MG63 (cell line): ENCODE measurements at regions not wholly inside any gene's neighbourhood (a gene's known extent, or its start where the extent isn't known, plus 50 kb on each side); places are given as distances from the start of the nearest gene placed in this dataset.

Experiments used
- DNase-seq: peaks from one replicate; pipeline ENCODE4 v3.0.0-alpha.2; 2020
- H3K27me3 ChIP-seq: fragments of 250-450 bp; sonication (Bioruptor Pico); 2 replicates; pipeline ENCODE4 v1.5.1; 2020; ENCODE audit warnings: mild to moderate bottlenecking, moderate library complexity
- H3K36me3 ChIP-seq: fragments of 250-450 bp; sonication (Bioruptor Pico); 2 replicates; pipeline ENCODE4 v1.5.1; 2020; ENCODE audit warnings: mild to moderate bottlenecking, moderate library complexity
- H3K4me3 ChIP-seq: fragments of 250-450 bp; sonication (Bioruptor Pico); 2 replicates; pipeline ENCODE4 v1.5.1; 2020; ENCODE audit warnings: mild to moderate bottlenecking, moderate library complexity
- H3K9me3 ChIP-seq: fragments of 250-450 bp; sonication (Bioruptor Pico); 2 replicates; pipeline ENCODE4 v1.5.1; 2020; ENCODE audit warnings: mild to moderate bottlenecking, moderate library complexity

GRCh38 chr2:6237039-6237660 lies 545.0 kb downstream of the SOX11 start:
- DNase-seq = no peak
- H3K27me3 ChIP-seq = no peaks in the 10 kb centered on the region
- H3K4me3 ChIP-seq = no peak overlapping the region
- no peaks in the 10 kb centered on the region for H3K36me3 ChIP-seq
- H3K9me3 ChIP-seq = no peaks in the 10 kb centered on the region

DNA sequence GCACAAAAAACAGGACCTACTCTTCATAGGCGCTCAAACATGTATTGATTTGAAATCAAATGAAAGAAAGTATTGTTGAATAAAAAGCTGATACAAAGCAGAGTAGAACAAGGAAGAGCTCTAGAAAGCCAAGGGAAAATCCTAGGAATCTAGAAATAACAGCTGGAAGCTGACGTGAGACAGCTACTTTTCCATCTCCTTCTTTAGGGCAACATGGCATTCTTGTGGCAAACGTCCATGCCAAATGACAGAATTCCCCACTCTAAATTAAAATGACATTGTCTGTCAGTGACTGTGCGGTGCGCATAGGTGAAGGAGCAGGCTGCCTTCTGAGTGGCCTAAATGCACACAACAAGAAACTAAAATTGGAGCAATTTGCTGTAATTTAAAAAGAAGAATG lies 557.4 kb downstream of the SOX11 start:
- no peak for DNase-seq
- Histone ChIP-seq H3K36me3 (no peaks in the 10 kb centered on the region), H3K9me3 (no peaks in the 10 kb centered on the region), H3K4me3 (no peak overlapping the region), H3K27me3 (no peaks in the 10 kb centered on the region; the same call in 1 of the 2 replicates)

DNA sequence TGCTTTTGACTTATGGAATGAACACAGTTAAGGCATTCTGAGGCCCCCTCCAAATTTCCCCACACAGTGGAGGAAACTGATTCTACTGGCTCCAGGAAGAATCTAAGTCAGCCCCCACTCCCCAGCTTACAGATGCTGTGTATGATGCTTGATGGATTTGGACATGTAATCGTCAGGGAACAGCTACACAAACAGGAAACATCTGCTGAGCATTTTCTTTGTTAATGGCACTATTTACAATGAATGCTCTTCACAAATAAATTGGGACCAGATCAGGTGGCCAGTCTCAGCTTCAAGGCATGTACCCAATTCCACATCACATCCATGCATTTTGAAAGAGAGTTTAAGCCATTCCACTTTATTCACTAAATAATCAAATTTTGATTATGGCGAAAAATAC lies 562.3 kb downstream of the SOX11 start:
- Histone ChIP-seq H3K4me3 (no peak overlapping the region), H3K27me3 (no peaks in the 10 kb centered on the region), H3K36me3 (no peaks in the 10 kb centered on the region), H3K9me3 (no peaks in the 10 kb centered on the region)
- DNase-seq = no peak

DNA sequence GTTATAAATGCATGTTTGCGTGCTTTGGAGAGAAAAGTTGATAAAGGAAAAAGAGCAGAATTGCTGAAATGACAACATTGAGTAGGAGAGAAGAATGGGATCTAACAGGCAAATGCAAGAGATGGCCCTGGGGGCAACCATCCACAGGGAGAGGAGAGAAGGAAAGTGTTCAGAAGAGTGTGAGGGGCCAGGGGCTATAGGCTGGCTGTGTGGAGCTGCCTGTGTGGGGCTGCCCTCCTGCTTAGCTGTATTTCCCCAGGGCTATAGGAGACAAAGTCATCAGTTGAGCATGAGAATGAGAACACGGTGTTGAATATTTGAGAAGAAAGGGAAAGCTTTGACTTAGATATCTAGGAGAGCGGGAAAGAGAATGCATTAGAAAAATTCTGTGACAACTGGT lies 572.0 kb downstream of the SOX11 start:
- DNase-seq = no peak
- H3K4me3 ChIP-seq = no peak overlapping the region
- H3K27me3 ChIP-seq = no peaks in the 10 kb centered on the region
- H3K36me3 ChIP-seq = no peaks in the 10 kb centered on the region
- H3K9me3 ChIP-seq = no peaks in the 10 kb centered on the region

DNA sequence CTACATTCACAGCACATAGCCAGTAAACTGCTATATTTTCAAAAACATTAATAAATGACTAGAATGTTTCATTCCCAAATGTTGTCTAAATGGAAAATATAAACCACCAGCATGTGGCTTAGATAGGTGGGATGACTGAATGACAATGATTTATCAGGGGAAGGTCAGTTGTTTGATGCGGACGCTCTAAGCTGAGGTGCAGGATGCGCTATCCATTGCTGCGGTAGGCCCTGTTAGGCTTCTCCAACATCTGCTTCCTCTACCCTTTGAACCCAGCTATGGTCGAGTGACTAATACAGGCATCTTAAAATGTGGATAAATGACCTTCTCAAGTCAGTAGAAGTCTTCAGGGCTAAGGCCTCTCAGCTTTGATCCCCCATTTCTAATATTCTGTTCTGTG lies 584.2 kb downstream of the CMPK2 start:
- Histone ChIP-seq H3K4me3 (no peak overlapping the region), H3K9me3 (no peaks in the 10 kb centered on the region), H3K27me3 (no peaks in the 10 kb centered on the region), H3K36me3 (no peaks in the 10 kb centered on the region)
- no peak for DNase-seq

GRCh38 chr2:6283259-6283658 lies 582.4 kb downstream of the CMPK2 start:
- no peak for DNase-seq
- no peaks in the 10 kb centered on the region for H3K9me3 ChIP-seq
- no peaks in the 10 kb centered on the region for H3K27me3 ChIP-seq
- no peaks in the 10 kb centered on the region for H3K36me3 ChIP-seq
- H3K4me3 ChIP-seq = no peak overlapping the region

DNA sequence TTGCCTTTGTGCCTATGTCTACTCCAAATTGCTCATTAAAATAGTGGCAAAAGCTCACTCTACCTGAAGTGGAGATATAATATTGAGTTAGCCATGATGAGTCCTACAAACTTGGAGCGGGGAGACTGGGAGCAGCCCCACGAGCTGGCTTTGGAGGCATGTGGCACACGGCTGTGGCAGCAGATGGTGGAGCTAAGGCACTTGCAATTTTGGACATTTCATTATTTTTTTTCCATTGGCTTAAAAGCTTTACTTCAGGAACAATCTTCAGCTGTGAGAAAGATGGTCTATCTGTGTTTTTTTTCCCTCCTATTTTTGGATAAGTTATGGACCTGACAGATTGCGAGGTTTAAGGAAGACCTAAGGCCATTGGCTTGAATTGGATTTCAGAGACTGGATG lies 578.3 kb downstream of the CMPK2 start:
- H3K36me3 ChIP-seq = no peaks in the 10 kb centered on the region

GRCh38 chr2:6288791-6289190 lies 576.9 kb downstream of the CMPK2 start:
- Histone ChIP-seq H3K9me3 (no peaks in the 10 kb centered on the region), H3K27me3 (no peaks in the 10 kb centered on the region), H3K4me3 (no peak overlapping the region), H3K36me3 (no peaks in the 10 kb centered on the region)
- no peak for DNase-seq

More for the DNA sequence above, 578.3 kb downstream of the CMPK2 start:
- no peak for DNase-seq
- no peak overlapping the region for H3K4me3 ChIP-seq
- no peaks in the 10 kb centered on the region for H3K9me3 ChIP-seq
- H3K27me3 ChIP-seq = no peaks in the 10 kb centered on the region

DNA sequence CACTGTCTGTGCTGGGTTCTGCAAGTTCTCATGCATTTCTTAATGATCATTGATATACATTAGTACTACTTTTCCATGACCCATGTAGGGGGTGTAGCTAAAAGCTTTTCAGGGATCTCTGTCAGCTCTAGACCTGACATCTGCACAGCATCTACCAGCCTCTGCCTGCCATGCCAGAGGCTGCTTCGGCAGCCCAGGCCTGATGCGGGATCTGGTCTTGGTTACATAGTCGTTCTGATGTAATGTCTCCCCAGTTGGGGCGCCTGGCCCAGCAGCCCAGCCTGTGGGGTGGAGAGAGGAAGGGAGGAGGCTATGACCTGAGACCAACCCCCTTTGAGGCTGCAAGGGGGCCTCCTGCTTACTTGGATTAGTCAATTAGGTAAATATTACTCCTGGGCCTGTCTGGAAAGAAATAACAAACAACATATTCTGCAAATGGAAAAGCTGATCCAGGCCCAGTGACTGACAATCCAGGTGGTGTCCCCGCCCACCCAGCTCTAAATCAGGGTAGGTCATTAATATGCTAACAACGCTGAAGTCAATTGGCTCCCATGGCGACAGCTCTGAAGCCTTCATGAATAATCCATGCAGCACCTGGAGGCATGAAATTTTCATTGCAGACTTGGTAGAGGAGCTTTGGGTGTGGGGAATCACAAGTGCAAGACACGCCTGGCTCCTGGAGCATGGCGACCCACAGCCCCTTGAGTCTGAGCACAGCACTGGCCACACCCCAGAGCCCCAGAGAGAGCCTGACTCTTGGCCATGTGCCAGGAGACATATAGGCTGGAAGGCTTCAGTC lies 575.3 kb downstream of the CMPK2 start:
- Histone ChIP-seq H3K36me3 (no peaks in the 10 kb centered on the region), H3K4me3 (no peak overlapping the region), H3K9me3 (no peaks in the 10 kb centered on the region), H3K27me3 (no peaks in the 10 kb centered on the region)
- DNase-seq = no peak

DNA sequence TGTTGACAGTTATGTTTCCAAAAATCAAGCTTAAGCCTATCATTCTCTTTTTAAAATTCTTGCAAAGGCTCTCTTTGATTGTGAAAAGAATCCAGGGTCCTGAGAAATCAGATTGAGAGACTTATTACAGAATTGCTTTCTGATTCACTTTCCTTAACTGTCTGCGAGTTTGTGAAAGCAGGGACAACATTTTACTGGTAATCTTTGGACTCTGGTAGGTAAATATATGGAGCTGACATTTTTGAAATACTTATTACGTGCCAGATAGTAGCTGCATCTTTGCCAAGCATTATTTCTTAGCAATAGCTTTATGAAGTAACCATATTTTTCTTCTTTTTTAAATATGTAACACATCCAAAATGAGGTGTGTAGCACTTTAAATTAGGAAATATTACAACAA lies 570.9 kb downstream of the CMPK2 start:
- no peaks in the 10 kb centered on the region for H3K36me3 ChIP-seq
- H3K9me3 ChIP-seq = no peaks in the 10 kb centered on the region
- no peak for DNase-seq
- no peak overlapping the region for H3K4me3 ChIP-seq
- no peaks in the 10 kb centered on the region for H3K27me3 ChIP-seq

DNA sequence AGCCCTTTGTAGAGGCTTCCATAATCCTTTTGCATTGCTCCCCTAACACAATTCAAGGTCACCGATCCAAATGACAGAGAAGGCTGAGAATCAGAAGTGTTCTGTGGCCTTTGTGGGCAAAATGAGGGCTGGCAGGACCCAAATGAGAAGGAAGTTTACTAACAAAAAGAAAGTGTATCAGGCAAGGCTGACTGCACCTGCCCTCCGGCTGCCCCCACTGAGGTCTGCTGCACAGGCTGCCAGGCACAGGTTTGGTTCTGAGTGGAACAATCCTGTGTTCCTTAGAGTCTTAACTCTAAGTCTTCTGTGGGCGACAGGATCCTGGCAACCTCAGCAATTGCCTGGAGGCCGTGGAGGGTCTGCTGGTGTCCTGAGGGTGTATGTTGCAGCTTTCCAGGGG lies 568.5 kb downstream of the CMPK2 start:
- H3K9me3 ChIP-seq = no peaks in the 10 kb centered on the region
- no peaks in the 10 kb centered on the region for H3K27me3 ChIP-seq
- no peak overlapping the region for H3K4me3 ChIP-seq
- H3K36me3 ChIP-seq = no peaks in the 10 kb centered on the region
- DNase-seq = no peak

DNA sequence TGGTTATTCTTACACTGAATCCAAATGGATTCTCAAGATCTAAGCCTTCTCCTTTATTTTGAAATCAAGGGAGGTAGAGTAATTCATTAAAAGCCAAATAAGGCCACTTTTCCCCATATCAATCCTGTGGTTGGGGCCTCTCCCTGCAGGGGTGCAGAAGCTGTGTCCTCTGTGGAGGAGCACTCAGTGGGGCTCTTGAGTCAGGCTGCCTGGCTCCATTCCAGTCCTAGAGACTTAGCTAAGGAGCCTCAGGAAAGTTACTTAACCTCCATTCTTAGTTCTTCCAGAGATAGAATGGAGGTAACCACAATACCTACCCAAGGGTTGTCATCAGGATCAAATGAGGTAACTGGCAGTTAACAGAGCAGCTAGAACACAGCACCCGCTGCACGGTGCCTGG lies 564.3 kb downstream of the CMPK2 start:
- Histone ChIP-seq H3K36me3 (no peaks in the 10 kb centered on the region), H3K4me3 (no peak overlapping the region), H3K9me3 (no peaks in the 10 kb centered on the region), H3K27me3 (no peaks in the 10 kb centered on the region)
- no peak for DNase-seq

DNA sequence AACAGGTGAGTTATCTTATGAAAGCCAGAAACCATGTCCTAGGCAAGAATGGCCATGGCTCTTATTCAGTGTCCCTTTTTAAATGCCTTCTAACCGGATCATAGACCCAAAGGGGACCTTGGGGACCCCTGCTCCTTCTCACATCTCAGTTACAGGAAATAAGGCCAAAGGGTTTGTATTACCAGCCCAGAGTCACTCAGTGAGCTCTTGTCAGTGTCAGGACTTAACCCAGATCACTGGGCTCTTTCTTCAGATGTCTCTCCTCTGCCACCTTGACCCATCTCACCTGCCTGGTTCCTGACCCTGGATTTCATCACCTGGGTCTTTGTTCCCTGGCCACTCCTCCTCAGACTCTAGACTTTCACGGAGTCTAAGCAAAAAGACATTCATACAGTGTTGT lies 556.7 kb downstream of the CMPK2 start:
- H3K9me3 ChIP-seq = no peaks in the 10 kb centered on the region
- H3K4me3 ChIP-seq = no peak overlapping the region
- DNase-seq = no peak
- H3K36me3 ChIP-seq = no peaks in the 10 kb centered on the region
- H3K27me3 ChIP-seq = no peaks in the 10 kb centered on the region

- Histone ChIP-seq H3K9me3 (no peaks in the 10 kb centered on the region), H3K27me3 (no peaks in the 10 kb centered on the region), H3K4me3 (no peak overlapping the region), H3K36me3 (no peaks in the 10 kb centered on the region)
- no peak for DNase-seq
Observed at GRCh38 chr2:6309415-6310255, 556.1 kb downstream of the CMPK2 start.

DNA sequence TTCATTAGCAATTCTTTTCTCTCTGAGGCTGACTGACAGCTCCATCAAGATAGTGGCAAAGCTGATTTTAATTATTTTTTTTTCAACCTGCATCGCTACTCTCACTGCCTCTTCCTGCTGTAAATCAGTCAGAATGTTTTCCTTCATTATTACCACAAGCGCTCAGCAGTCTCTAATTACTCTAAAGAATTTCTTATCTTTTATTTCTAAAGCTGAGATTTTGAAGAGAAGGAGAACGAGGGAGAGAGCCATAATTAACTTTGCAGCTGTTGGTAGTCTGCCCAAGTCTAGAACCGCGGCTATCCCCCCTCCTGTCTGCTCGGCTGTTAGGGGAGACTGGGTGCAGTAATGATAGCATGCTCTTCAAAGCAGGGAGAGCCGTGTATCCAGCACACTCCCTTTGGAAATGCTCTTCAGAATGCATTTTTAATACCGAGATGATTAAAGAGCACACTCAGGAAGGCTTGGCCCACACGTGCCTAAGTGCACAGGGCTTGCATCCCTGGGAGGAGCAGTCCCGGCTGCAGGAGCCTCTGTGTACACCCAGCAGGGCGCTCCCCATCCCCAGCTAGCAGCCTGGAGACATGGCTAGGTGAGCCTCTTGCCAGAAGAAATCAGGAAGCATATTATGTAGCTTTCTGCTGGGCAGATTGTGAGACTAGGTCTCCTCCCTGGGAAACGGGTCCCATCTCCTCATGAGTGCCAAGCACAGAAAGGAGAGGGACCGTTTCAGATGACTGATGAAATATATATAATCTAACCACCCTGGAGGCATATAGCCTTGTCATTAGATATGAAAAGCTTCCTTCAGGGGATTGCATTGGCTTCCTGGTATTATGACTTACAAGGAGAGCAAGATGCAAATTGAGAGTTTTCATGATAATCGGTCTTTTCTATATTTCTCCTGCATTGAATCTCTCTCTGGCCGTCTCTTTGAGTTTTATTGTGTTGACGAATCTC lies 555.2 kb downstream of the CMPK2 start:
- Histone ChIP-seq H3K9me3 (no peaks in the 10 kb centered on the region), H3K4me3 (no peak overlapping the region), H3K36me3 (no peaks in the 10 kb centered on the region), H3K27me3 (no peaks in the 10 kb centered on the region)
- DNase-seq = no peak

GRCh38 chr2:6312367-6312766 lies 553.3 kb downstream of the CMPK2 start:
- Histone ChIP-seq H3K36me3 (no peaks in the 10 kb centered on the region), H3K4me3 (no peak overlapping the region), H3K9me3 (no peaks in the 10 kb centered on the region), H3K27me3 (no peaks in the 10 kb centered on the region)
- DNase-seq = no peak
